ENCODE measurements at regions not wholly inside any gene's neighbourhood (a gene's known extent, or its start where the extent isn't known, plus 50 kb on each side); places are given as distances from the start of the nearest gene placed in this dataset.

DNA sequence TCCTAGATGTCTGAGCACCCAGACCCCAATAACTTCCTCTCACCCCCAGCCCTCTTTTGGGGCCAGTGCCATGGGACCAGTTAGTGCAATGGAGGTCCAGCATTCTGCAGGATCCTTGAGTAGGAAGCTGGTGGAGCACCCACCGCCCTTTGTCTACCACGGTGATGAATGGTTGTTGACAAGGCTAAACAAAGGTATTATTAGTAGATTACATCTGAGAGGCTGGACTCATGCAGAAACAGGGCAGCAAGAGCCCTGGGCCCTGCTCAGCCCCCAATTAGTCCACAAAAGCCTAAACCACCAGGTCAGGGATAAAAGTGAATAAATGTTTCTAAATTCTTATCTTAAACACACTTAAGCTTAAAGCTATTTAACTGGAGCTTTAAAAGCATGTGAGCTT lies 196.5 kb upstream of the TSHZ3 start:
- Histone ChIP-seq H3K4me1 (ENCODE audit: control insufficient read depth in 2 of 3, insufficient read depth in 2 of 3, low read depth in 1 of 3, low read length in 3 of 3) (no peaks in the 10 kb centered on the region), H3K27ac (ENCODE audit: low read depth in 2 of 2, low read length in 2 of 2) (no peak overlapping the region), H3K4me3 (ENCODE audit: low read length in 3 of 3) (no peak overlapping the region), H3K36me3 (ENCODE audit: control insufficient read depth in 2 of 3, insufficient read depth in 3 of 3, low read length in 3 of 3) (no peaks in the 10 kb centered on the region), H3K9me3 (ENCODE audit: control insufficient read depth in 2 of 3, insufficient read depth in 1 of 3, low read length in 3 of 3) (no peaks in the 10 kb centered on the region), H3K27me3 (ENCODE audit: control insufficient read depth, insufficient read depth, low read length) (no peaks in the 10 kb centered on the region), H3K9ac (ENCODE audit: low read length in 3 of 3) (no peak overlapping the region)
- DNase-seq: no peak
- no peak for FAIRE-seq
- intact Hi-C loops (cut with DNase I): no loop called here
- TF ChIP-seq, protein P1, sequence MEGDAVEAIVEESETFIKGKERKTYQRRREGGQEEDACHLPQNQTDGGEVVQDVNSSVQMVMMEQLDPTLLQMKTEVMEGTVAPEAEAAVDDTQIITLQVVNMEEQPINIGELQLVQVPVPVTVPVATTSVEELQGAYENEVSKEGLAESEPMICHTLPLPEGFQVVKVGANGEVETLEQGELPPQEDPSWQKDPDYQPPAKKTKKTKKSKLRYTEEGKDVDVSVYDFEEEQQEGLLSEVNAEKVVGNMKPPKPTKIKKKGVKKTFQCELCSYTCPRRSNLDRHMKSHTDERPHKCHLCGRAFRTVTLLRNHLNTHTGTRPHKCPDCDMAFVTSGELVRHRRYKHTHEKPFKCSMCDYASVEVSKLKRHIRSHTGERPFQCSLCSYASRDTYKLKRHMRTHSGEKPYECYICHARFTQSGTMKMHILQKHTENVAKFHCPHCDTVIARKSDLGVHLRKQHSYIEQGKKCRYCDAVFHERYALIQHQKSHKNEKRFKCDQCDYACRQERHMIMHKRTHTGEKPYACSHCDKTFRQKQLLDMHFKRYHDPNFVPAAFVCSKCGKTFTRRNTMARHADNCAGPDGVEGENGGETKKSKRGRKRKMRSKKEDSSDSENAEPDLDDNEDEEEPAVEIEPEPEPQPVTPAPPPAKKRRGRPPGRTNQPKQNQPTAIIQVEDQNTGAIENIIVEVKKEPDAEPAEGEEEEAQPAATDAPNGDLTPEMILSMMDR (IDR thresholded peaks at IDR 0.05; ENCODE audit: borderline replicate concordance, extremely low read depth, insufficient read depth): no peak

DNA sequence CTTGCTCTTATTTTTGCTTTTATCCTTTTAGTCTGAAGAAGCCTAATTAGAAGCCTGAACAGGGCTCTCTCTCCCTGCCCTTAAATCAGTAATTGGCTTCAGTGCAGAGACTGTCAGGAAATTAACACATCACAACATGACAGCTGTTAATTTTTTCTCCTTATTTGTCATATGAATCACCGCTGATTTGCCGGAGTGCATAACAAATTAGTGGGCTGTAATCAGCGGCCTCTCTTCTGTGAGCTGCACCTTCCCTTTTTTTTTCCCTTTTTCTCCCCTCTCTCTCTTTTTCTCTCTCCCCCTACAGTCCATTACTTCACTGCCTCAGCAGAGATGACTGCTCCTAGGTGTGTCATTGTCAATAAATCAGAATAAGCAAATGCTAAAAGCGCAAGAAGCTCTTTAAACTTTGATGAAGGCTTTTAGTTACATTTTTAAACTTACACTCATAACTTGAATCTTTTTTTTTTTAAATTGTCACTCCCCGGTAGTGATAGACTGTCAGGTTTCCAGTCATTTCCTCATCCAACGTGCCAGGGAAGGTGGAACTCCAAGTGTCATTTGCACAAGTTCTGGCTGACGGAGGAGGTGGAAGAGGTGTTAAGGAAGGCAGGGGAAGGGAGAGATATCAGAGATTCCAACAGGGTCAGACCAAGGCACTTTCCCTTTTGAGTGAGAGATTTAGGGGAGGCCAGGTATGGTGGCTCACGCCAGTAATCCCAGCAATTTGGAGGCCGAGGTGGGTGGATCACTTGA lies 197.1 kb upstream of the TSHZ3 start:
- DNase-seq (no peak), FAIRE-seq (no peak)
- H3K9ac ChIP-seq (ENCODE audit: low read length in 3 of 3): no peak overlapping the region
- no peaks in the 10 kb centered on the region for H3K9me3 ChIP-seq (ENCODE audit: control insufficient read depth in 2 of 3, insufficient read depth in 1 of 3, low read length in 3 of 3)
- no peaks in the 10 kb centered on the region for H3K4me1 ChIP-seq (ENCODE audit: control insufficient read depth in 2 of 3, insufficient read depth in 2 of 3, low read depth in 1 of 3, low read length in 3 of 3)
- no peak overlapping the region for H3K4me3 ChIP-seq (ENCODE audit: low read length in 3 of 3)
- TF ChIP-seq, protein P1 (IDR thresholded peaks at IDR 0.05; ENCODE audit: borderline replicate concordance, extremely low read depth, insufficient read depth): no peak
- H3K36me3 ChIP-seq (ENCODE audit: control insufficient read depth in 2 of 3, insufficient read depth in 3 of 3, low read length in 3 of 3): no peaks in the 10 kb centered on the region
- H3K27me3 ChIP-seq (ENCODE audit: control insufficient read depth, insufficient read depth, low read length): no peaks in the 10 kb centered on the region
- intact Hi-C loops (cut with DNase I): no loop called here
- H3K27ac ChIP-seq (ENCODE audit: low read depth in 2 of 2, low read length in 2 of 2): no peak overlapping the region

DNA sequence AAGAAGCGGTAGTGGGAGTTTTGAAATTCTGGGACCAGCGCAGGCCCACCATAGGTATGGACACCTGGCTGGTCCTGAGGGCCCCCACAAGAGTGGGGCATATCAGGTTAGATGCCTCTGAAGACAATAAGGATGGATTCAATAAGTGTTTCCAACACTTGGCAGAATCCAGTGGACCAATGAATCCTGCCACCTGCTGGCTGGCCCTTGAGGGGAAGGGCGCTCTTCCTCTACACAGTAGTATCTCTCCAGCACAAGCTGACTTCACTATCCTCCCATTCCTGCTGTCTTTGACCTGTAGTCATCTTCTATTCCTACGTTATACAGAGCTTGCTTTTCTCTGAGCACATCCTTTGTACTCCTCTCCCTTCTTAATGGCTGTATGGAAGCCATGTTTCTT lies 199.7 kb upstream of the TSHZ3 start:
- H3K4me3 ChIP-seq (ENCODE audit: low read length in 3 of 3): no peak overlapping the region
- H3K4me1 ChIP-seq (ENCODE audit: control insufficient read depth in 2 of 3, insufficient read depth in 2 of 3, low read depth in 1 of 3, low read length in 3 of 3): no peaks in the 10 kb centered on the region
- FAIRE-seq (no peak), DNase-seq (no peak)
- H3K9me3 ChIP-seq (ENCODE audit: control insufficient read depth in 2 of 3, insufficient read depth in 1 of 3, low read length in 3 of 3): no peaks in the 10 kb centered on the region
- no peak overlapping the region for H3K27ac ChIP-seq (ENCODE audit: low read depth in 2 of 2, low read length in 2 of 2)
- no peaks in the 10 kb centered on the region for H3K27me3 ChIP-seq (ENCODE audit: control insufficient read depth, insufficient read depth, low read length)
- intact Hi-C loops (cut with DNase I): no loop called here
- no peak overlapping the region for H3K9ac ChIP-seq (ENCODE audit: low read length in 3 of 3)
- H3K36me3 ChIP-seq (ENCODE audit: control insufficient read depth in 2 of 3, insufficient read depth in 3 of 3, low read length in 3 of 3): no peaks in the 10 kb centered on the region
- TF ChIP-seq, protein P1 (IDR thresholded peaks at IDR 0.05; ENCODE audit: borderline replicate concordance, extremely low read depth, insufficient read depth): peak; percentile 25

All from kidney (tissue), 13 donors.